NB4 (cell line): ENCODE measurements at regions not wholly inside any gene's neighbourhood (a gene's known extent, or its start where the extent isn't known, plus 50 kb on each side); places are given as distances from the start of the nearest gene placed in this dataset.

Experiments
- DNase-seq: peaks from one replicate; pipeline ENCODE4 v3.0.0; 2010; ENCODE audit warnings: low read depth
- H3K4me3 ChIP-seq: one replicate; pipeline ENCODE4 v1.5.1; 2011; ENCODE audit warnings: mild to moderate bottlenecking, low read depth, low read length, moderate library complexity
- MYC ChIP-seq: IDR thresholded peaks from 2 replicates; pipeline ENCODE4 v1.6.1; 2011; ENCODE audit warnings: low read depth, low read length
- POLR2A ChIP-seq: IDR thresholded peaks from 2 replicates; pipeline ENCODE4 v1.6.1; 2011; ENCODE audit warnings: mild to moderate bottlenecking; ENCODE audit not compliant: insufficient read length; ENCODE audit errors: extremely low read depth
- TF ChIP-seq, protein P1 (sequence below): IDR thresholded peaks from 2 replicates; pipeline ENCODE4 v1.6.1; 2011; ENCODE audit warnings: low read depth, low read length
- TF ChIP-seq, protein P2 (sequence below): IDR thresholded peaks from one replicate; pipeline ENCODE4 v1.5.1; 2012; ENCODE audit warnings: low read depth, low read length

DNA sequence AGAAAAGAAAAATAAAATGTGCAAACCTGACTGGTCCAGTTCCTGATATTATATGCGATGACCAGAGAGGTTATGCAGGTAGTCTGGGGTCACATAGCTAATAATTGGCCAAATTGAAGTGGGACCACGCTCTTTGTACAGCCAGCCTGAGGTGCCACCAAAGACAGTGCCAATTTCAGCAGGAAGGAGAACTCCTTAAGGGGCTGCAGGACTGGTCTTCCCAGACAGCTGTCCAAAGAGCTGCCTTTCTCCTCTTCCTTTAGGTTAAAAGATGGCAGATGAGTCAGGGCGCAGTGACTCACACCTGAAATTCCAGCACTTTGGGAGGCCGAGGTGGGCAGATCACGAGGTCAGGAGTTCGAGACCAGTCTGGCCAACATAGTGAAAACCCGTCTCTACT is 95.5 kb downstream of the ACKR3 start:
- no peak for DNase-seq

DNA sequence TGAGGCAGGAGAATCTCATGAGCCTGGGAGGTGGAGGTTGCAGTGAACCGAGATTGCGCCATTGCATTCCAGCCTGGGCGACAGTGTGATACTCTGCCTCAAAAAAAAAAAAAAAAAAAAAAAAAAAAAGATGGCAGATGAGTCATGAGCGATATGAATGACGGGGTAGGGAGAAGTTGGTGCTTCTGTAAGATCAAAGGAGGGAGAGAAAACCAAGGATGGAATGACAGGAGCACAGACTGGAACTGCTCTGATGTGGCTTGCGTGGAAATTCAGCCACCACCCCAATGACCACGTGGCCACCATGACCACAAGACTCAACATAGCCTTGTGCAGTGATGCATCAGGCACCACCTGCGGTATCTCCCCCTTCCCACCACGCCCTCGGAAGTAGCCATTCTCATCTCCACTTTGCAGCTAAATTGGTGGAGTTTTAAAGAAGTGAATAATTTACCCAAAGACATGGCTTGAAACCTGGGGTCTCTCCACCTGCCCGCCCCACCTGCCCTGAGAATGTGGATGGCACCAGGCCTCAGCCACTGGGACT is 96.0 kb downstream of the ACKR3 start:
- no peak overlapping the region for H3K4me3 ChIP-seq
- no peak for DNase-seq
- TF ChIP-seq POLR2A (no peak), MYC (no peak)
- TF ChIP-seq, protein P1, sequence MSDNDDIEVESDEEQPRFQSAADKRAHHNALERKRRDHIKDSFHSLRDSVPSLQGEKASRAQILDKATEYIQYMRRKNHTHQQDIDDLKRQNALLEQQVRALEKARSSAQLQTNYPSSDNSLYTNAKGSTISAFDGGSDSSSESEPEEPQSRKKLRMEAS = no peak
- TF ChIP-seq, protein P2, sequence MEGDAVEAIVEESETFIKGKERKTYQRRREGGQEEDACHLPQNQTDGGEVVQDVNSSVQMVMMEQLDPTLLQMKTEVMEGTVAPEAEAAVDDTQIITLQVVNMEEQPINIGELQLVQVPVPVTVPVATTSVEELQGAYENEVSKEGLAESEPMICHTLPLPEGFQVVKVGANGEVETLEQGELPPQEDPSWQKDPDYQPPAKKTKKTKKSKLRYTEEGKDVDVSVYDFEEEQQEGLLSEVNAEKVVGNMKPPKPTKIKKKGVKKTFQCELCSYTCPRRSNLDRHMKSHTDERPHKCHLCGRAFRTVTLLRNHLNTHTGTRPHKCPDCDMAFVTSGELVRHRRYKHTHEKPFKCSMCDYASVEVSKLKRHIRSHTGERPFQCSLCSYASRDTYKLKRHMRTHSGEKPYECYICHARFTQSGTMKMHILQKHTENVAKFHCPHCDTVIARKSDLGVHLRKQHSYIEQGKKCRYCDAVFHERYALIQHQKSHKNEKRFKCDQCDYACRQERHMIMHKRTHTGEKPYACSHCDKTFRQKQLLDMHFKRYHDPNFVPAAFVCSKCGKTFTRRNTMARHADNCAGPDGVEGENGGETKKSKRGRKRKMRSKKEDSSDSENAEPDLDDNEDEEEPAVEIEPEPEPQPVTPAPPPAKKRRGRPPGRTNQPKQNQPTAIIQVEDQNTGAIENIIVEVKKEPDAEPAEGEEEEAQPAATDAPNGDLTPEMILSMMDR = no peak

More for the DNA sequence above, 95.5 kb downstream of the ACKR3 start:
- TF ChIP-seq, protein P2 = no peak
- TF ChIP-seq, protein P1 = no peak
- TF ChIP-seq MYC (no peak), POLR2A (no peak)
- no peak overlapping the region for H3K4me3 ChIP-seq

DNA sequence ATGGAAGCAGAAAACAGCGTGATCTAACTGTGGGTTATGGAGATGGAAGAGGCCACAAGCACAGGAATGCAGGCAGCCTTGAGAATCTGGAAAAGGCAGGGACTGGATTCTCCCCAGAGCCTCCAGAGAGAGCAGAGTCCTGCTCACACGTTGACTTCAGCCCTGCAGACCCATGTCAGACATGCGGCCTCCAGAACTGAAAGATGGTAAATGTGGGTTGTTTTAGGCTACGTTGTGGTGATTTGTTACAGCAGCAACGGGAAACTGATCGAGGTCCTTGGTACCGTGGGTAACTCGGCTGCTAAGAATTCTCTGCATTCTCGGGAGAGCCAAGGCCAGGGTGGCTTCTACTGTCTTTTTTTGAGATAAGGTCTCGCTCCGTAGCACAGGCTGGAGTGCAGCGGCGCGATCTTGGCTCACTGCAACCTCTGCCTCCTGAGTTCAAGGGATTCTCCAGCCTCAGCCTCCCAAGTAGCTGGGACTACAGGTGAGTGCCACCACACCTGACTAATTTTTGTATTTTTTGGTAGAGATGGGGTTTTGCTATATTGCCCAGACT is 97.1 kb downstream of the ACKR3 start:
- no peak overlapping the region for H3K4me3 ChIP-seq
- TF ChIP-seq, protein P1 = no peak
- DNase-seq = no peak

DNA sequence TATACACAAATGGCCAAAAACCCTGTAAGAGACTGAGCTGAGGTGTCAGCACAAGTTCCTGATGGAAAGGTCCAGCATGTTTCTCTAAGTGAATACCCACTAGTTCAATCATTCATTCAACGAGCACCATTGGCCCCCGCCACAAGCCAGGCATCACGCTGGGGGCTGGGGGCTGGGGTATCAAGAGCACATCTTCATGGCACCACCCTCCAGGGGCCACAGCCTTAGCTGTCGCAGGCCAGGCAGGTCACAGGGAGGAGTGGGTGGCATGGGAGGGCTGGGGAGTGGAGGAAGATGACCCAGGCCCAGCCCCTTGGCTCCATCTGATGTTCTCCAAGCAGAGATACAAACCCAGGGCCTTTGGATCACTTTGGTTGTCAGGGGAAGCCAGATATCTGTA is 97.9 kb downstream of the ACKR3 start:
- no peak overlapping the region for H3K4me3 ChIP-seq
- TF ChIP-seq, protein P2 = no peak
- TF ChIP-seq, protein P1 = no peak
- TF ChIP-seq MYC = no peak
- no peak for TF ChIP-seq POLR2A
- DNase-seq = no peak

DNA sequence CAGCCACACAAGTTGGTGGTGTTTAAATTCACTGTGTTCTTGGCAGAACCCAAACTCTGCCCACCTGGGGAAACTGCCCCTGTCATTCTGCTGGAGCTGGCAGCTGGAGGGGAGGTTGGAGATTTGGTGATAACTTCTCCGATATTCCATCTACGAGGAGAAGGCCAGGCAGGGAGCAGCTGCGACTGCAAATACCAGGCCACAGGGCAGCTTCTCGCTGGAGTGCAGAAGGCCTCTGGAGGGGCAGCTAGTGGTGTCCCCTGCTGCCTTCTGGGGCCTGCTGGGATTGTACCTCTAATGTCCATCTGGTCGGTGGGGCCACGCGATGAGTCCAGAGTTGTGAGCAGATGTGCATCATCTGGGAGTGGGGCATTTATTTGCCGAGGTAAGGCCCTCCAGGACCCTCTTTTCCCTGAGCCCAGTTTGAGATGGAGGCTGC is 98.9 kb downstream of the ACKR3 start:
- no peak overlapping the region for H3K4me3 ChIP-seq
- DNase-seq = no peak
- TF ChIP-seq POLR2A = no peak
- TF ChIP-seq, protein P2 = no peak
- no peak for TF ChIP-seq MYC
- TF ChIP-seq, protein P1 = no peak

DNA sequence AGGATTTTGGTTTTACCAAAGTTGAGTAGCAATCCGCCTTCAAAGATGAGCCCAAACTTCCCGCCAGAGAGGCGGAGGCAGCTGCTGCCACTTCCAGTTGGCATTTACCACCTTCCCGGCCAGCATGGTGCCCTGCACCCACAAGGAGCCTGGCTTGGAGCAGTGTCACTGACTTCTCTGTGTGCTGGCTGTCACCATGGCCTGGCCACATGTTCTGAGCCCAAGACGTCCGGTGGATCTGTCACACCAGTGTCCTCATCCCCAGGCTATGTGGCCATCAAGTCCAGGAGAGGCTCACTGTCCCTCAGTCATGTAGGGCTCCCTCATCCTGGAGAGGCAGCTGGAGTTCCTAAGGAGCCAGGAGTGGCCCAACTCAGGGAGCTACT is 100.6 kb downstream of the ACKR3 start:
- TF ChIP-seq MYC (no peak), POLR2A (no peak)
- TF ChIP-seq, protein P2 = no peak
- TF ChIP-seq, protein P1 = no peak
- no peak overlapping the region for H3K4me3 ChIP-seq
- DNase-seq = no peak
